ENCODE measurements at regions not wholly inside any gene's neighbourhood (a gene's known extent, or its start where the extent isn't known, plus 50 kb on each side); places are given as distances from the start of the nearest gene placed in this dataset.

DNA sequence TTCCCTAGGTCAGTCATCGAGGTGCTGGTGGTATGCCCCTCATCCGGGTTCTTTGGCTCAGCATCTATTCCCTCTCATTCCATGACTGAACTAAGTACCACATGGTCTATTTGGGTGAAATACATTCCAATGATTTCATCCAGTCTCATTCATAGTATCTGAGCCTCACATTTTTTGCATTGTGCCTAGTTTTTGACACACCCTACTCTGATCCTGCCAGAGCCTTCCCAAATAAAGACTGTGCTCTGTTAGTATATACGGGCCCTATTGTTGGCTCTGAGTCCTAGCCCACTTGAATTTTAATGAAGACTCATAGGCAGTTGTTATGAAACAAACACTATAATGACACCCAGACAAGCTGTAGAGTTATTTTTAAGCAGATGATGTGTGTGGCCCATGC is 740.7 kb downstream of the CETN3 start:
- Histone ChIP-seq H3K14ac (replicated peaks; ENCODE audit: low read depth, low read length) (no peak overlapping the region), H4K20me1 (ENCODE audit: insufficient read depth, low read length) (no peaks in the 10 kb centered on the region), H3K4me1 (ENCODE audit: control insufficient read depth, insufficient read depth, low read length) (no peaks in the 10 kb centered on the region), H3K18ac (ENCODE audit: low read depth, low read length) (no peak overlapping the region), H3K27ac (ENCODE audit: insufficient read depth, low read length) (no peak overlapping the region), H3K23ac (ENCODE audit: low read depth, low read length) (no peak overlapping the region), H2AK5ac (ENCODE audit: low read depth, low read length) (no peak overlapping the region), H3K36me3 (ENCODE audit: control insufficient read depth, insufficient read depth, low read length) (no peaks in the 10 kb centered on the region), H3K56ac (ENCODE audit: extremely low read depth, insufficient read depth, low read length) (no peak overlapping the region), H3K27me3 (ENCODE audit: control insufficient read depth, insufficient read depth, low read length) (no peaks in the 10 kb centered on the region), H2AFZ (replicated peaks; ENCODE audit: low read length, poor library complexity) (no peak overlapping the region), H3K9me1 (ENCODE audit: insufficient read depth, low read length) (no peaks in the 10 kb centered on the region), H4K8ac (ENCODE audit: low read depth in 2 of 2, low read length in 2 of 2) (no peak overlapping the region), H3K79me1 (ENCODE audit: low read depth in 1 of 2, low read length in 2 of 2) (no peaks in the 10 kb centered on the region), H2BK15ac (ENCODE audit: low read depth, low read length) (no peak overlapping the region), H4K91ac (ENCODE audit: insufficient read depth, low read depth, low read length) (no peak overlapping the region), H3K9me3 (ENCODE audit: control insufficient read depth, insufficient read depth, low read length) (peaks cover 2% of the 10 kb centered on the region; the same call in 1 of the 2 replicates), H2BK5ac (ENCODE audit: low read depth, low read length, poor library complexity, severe bottlenecking) (no peak overlapping the region), H3K9ac (ENCODE audit: low read depth, low read length) (no peak overlapping the region), H3K4ac (ENCODE audit: low read depth, low read length) (no peak overlapping the region), H4K5ac (ENCODE audit: low read depth, low read length) (no peak overlapping the region), H3K4me2 (ENCODE audit: low read depth, low read length) (no peak overlapping the region), H2BK120ac (ENCODE audit: low read depth, low read length) (no peak overlapping the region), H3K4me3 (ENCODE audit: insufficient read depth, low read depth, low read length) (no peak overlapping the region), H2BK20ac (ENCODE audit: low read depth, low read length) (no peak overlapping the region), H2AK9ac (replicated peaks; ENCODE audit: low read depth, low read length, poor library complexity) (no peak overlapping the region)
- DNase-seq (no peak), ATAC-seq (ENCODE audit: low read depth) (no peak)
- CTCF ChIA-PET, result no interaction called here
- intact Hi-C loops (cut with micrococcal nuclease), result no loop called here
- WGBS, 2 experiments (ENCODE audit: extremely low coverage in 2 of 2, insufficient read length in 1 of 2), result no CpG with 5 or more reads among the region's 3 CpGs
- no TSS peak for BruUV-seq (replicated peaks)
- POLR2A ChIA-PET (ENCODE audit: unreplicated experiment), result no interaction called here
- dilution Hi-C loops (cut with HindIII; ENCODE audit: low sequenced_read_pairs, unreplicated experiment), result no loop called here
- TF ChIP-seq CHD1 (IDR thresholded peaks at IDR 0.05; ENCODE audit: low read depth, low read length) (no peak), CEBPB (IDR thresholded peaks at IDR 0.05; ENCODE audit: low read depth, low read length) (no peak), RCOR1 (IDR thresholded peaks at IDR 0.05; ENCODE audit: insufficient replicate concordance, low read length) (no peak), SMC3 (IDR thresholded peaks at IDR 0.05; ENCODE audit: low read depth, low read length) (no peak), BHLHE40 (IDR thresholded peaks at IDR 0.05; ENCODE audit: low read depth, low read length) (no peak)
- in situ Hi-C loops (cut with MboI; ENCODE audit: low sequenced_read_pairs), result no loop called here
